Vagina (tissue), 2 donors: ENCODE measurements at regions not wholly inside any gene's neighbourhood (a gene's known extent, or its start where the extent isn't known, plus 50 kb on each side); places are given as distances from the start of the nearest gene placed in this dataset.

Experiments used
- DNase-seq, 2 donors: peaks; one replicate each; pipeline ENCODE4 v3.0.0-alpha.2; 2017; ENCODE audit errors: extremely low spot score in 2 of 2
- H3K27ac ChIP-seq: fragments of 200-600 bp; sonication (generic); one replicate; pipeline ENCODE4 v1.5.1; 2019
- H3K27me3 ChIP-seq: fragments of 200-600 bp; sonication (generic); one replicate; pipeline ENCODE4 v1.5.1; 2019
- H3K36me3 ChIP-seq, 2 donors: fragments of 200-600 bp; sonication (generic); one replicate each; pipeline ENCODE4 v1.5.1; 2017 to 2019
- H3K4me1 ChIP-seq: fragments of 200-600 bp; sonication (generic); one replicate; pipeline ENCODE4 v1.5.1; 2019
- H3K4me3 ChIP-seq, 2 donors: fragments of 200-600 bp; sonication (generic); 1 replicate in 1 of 2; 2 replicates in 1 of 2; pipeline ENCODE4 v1.5.1; 2016 to 2019
- H3K9me3 ChIP-seq: fragments of 200-600 bp; sonication (generic); one replicate; pipeline ENCODE4 v1.5.1; 2019
- POLR2A ChIP-seq, 2 donors: fragments of 450-650 bp; IDR thresholded peaks; one replicate each; pipeline ENCODE4 v1.6.1; 2017; ENCODE audit warnings: antibody characterized with exemption in 2 of 2, mild to moderate bottlenecking in 2 of 2, moderate library complexity in 2 of 2
- POLR2AphosphoS5 ChIP-seq, 2 donors: sonication (generic); formaldehyde crosslinking; IDR thresholded peaks; one replicate each; pipeline ENCODE4 v1.9.0; 2017; ENCODE audit warnings: antibody characterized with exemption in 2 of 2, mild to moderate bottlenecking in 2 of 2, low read depth in 1 of 2; ENCODE audit not compliant: insufficient read depth in 1 of 2
- intact Hi-C: fragments of 100-400 bp; cut with DNase I; formaldehyde crosslinking; loops from one replicate; pipeline ENCODE4 v1.15.1; 2023
- TF ChIP-seq, protein P1 (sequence below), 3 experiments: fragments of 450-650 bp in 2 of 3; fragments of 200-600 bp in 1 of 3; sonication (generic) in 1 of 3; IDR thresholded peaks; one replicate each; pipeline ENCODE4 v1.5.1; 2017 to 2019; ENCODE audit warnings: antibody characterized with exemption in 3 of 3, mild to moderate bottlenecking in 2 of 3, moderate library complexity in 2 of 3

DNA sequence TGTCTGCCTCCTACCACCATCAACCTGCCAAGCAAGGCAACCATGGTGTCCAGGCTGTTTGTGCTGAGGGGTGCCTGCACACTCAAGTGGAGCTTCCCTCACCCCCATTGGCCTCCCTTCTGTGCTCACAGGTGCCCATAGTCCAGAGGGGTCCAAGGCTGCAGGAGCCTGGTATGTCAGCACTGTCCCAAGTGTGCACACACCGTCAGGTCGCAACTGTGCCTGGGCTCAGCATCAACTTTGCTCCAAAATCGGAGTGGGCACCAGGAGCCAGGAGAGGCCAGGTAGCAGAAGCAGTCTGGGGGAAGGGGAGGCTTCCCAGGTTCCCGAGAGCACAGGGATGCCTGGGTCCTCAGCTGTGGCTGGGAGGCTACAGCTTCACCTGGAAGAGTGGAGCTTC lies 1528.2 kb upstream of the SLC39A10 start:
- Histone ChIP-seq H3K27me3 (no peaks in the 10 kb centered on the region), H3K27ac (no peak overlapping the region), H3K4me1 (no peaks in the 10 kb centered on the region), H3K4me3 (no peak overlapping the region), H3K9me3 (no peaks in the 10 kb centered on the region), H3K36me3 (no peaks in the 10 kb centered on the region)
- TF ChIP-seq, protein P1, sequence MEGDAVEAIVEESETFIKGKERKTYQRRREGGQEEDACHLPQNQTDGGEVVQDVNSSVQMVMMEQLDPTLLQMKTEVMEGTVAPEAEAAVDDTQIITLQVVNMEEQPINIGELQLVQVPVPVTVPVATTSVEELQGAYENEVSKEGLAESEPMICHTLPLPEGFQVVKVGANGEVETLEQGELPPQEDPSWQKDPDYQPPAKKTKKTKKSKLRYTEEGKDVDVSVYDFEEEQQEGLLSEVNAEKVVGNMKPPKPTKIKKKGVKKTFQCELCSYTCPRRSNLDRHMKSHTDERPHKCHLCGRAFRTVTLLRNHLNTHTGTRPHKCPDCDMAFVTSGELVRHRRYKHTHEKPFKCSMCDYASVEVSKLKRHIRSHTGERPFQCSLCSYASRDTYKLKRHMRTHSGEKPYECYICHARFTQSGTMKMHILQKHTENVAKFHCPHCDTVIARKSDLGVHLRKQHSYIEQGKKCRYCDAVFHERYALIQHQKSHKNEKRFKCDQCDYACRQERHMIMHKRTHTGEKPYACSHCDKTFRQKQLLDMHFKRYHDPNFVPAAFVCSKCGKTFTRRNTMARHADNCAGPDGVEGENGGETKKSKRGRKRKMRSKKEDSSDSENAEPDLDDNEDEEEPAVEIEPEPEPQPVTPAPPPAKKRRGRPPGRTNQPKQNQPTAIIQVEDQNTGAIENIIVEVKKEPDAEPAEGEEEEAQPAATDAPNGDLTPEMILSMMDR (IDR thresholded peaks at IDR 0.05), result no peak
- TF ChIP-seq POLR2A (IDR thresholded peaks at IDR 0.05) (no peak), POLR2AphosphoS5 (IDR thresholded peaks at IDR 0.05; ENCODE audit: insufficient read depth in 1 of 2, low read depth in 1 of 2) (no peak)
- no peak for DNase-seq
- intact Hi-C loops, result no loop called here

DNA sequence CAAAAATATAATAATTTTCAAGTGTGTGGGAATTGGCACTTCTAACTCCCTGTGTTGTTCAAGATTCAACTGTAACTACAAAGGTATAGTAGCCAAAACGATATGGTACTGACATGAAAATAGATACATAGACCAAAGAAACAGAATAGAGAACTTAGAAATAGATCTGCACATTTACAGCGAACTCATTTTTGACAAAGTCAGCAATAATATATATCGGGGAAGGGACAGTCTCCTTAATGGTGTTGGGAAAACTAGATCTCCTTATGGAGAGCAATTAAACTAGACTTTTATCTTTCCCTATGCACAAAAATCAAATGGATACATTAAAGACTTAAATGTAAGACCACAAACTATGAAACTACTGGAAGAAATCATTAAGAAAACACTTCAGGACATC lies 1530.6 kb upstream of the SLC39A10 start:
- H3K4me1 ChIP-seq, result no peaks in the 10 kb centered on the region
- no peaks in the 10 kb centered on the region for H3K27me3 ChIP-seq
- H3K36me3 ChIP-seq, result no peaks in the 10 kb centered on the region
- no peak overlapping the region for H3K27ac ChIP-seq
- no peak overlapping the region for H3K4me3 ChIP-seq
- intact Hi-C loops, result no loop called here
- DNase-seq, result no peak
- H3K9me3 ChIP-seq, result no peaks in the 10 kb centered on the region
- TF ChIP-seq POLR2AphosphoS5 (IDR thresholded peaks at IDR 0.05; ENCODE audit: insufficient read depth in 1 of 2, low read depth in 1 of 2), result no peak
- TF ChIP-seq, protein P1 (IDR thresholded peaks at IDR 0.05), result no peak
- TF ChIP-seq POLR2A (IDR thresholded peaks at IDR 0.05), result no peak

DNA sequence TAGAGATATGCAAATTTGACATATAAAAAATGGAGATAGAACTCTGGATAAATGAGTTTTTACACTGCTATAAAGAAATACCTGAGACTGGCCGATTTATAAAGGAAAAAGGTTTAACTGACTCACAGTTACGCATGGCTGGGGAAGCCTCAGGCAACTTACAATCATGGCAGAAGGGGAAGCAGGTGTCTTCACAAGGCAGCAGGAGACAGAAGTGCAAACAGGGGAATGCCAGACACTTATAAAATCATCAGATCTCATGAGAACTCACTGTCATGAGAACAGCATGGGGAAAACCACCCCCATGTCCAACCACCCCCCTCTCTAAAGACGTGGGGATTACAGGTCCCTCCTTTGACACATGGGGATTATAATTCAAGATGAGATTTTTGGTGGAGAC lies 1540.2 kb upstream of the SLC39A10 start:
- Histone ChIP-seq H3K27me3 (no peaks in the 10 kb centered on the region), H3K4me1 (no peaks in the 10 kb centered on the region), H3K4me3 (no peak overlapping the region), H3K9me3 (no peaks in the 10 kb centered on the region), H3K36me3 (no peaks in the 10 kb centered on the region), H3K27ac (no peak overlapping the region)
- intact Hi-C loops, result no loop called here
- no peak for DNase-seq
- TF ChIP-seq, protein P1 (IDR thresholded peaks at IDR 0.05), result no peak
- no peak for TF ChIP-seq POLR2A (IDR thresholded peaks at IDR 0.05)
- TF ChIP-seq POLR2AphosphoS5 (IDR thresholded peaks at IDR 0.05; ENCODE audit: insufficient read depth in 1 of 2, low read depth in 1 of 2), result no peak

DNA sequence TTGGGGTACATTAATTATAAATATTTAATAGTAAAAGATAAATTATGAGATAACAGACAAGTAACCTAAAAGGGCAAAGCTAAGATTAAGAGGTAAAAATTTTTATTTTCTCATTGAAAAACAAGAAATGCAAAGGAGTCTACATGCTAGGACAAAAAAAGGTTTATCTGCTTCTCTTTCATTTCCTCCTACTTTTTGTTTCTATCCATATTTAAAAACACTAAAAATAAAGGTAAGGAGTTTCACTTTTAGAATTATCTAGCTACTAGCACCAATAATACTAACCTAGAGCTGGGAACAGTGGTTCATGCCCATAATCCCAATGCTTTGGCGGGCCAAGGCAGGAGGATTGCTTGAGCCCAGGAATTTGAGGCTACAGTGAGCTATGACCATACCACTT lies 1551.7 kb upstream of the SLC39A10 start:
- Histone ChIP-seq H3K9me3 (no peaks in the 10 kb centered on the region), H3K4me3 (no peak overlapping the region), H3K4me1 (no peaks in the 10 kb centered on the region), H3K36me3 (no peaks in the 10 kb centered on the region), H3K27ac (no peak overlapping the region), H3K27me3 (no peaks in the 10 kb centered on the region)
- intact Hi-C loops, result no loop called here
- no peak for DNase-seq
- TF ChIP-seq, protein P1 (IDR thresholded peaks at IDR 0.05), result no peak
- TF ChIP-seq POLR2A (IDR thresholded peaks at IDR 0.05) (no peak), POLR2AphosphoS5 (IDR thresholded peaks at IDR 0.05; ENCODE audit: insufficient read depth in 1 of 2, low read depth in 1 of 2) (no peak)

DNA sequence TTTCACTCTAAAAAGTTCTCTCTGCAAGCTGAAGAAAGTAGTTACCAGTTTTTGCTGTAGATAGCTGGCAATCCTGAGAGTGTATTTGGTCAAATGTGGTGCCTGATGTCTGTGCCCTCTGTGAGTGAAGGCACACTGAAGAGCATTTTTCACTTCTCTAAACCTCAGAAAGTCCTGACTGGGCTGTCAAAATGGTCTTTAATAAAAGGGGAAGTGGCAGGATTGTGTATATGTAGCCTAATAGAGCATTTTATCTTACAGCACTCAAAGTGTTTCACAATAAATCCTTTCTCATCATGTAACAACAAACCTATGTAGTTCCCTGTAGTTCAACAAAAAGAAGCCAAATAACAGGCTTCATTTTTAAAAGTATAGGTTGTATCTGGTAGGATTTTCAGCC lies 1552.3 kb upstream of the SLC39A10 start:
- Histone ChIP-seq H3K9me3 (no peaks in the 10 kb centered on the region), H3K27ac (no peak overlapping the region), H3K4me3 (no peak overlapping the region), H3K4me1 (no peaks in the 10 kb centered on the region), H3K27me3 (no peaks in the 10 kb centered on the region), H3K36me3 (no peaks in the 10 kb centered on the region)
- intact Hi-C loops, result no loop called here
- no peak for DNase-seq
- no peak for TF ChIP-seq POLR2A (IDR thresholded peaks at IDR 0.05)
- TF ChIP-seq POLR2AphosphoS5 (IDR thresholded peaks at IDR 0.05; ENCODE audit: insufficient read depth in 1 of 2, low read depth in 1 of 2), result no peak
- TF ChIP-seq, protein P1 (IDR thresholded peaks at IDR 0.05), result no peak
